GM18867 (cell line): ENCODE measurements at regions not wholly inside any gene's neighbourhood (a gene's known extent, or its start where the extent isn't known, plus 50 kb on each side); places are given as distances from the start of the nearest gene placed in this dataset.
"Not testable (repeated sequence)": the region's sequence is repeated elsewhere in the genome, so short reads cannot be mapped to it uniquely, and the experiment has no call there.

Experiments used
- ATAC-seq: cut with Tn5 transposase; IDR thresholded peaks from one replicate; pipeline ENCODE4 v1.9.1; 2021; ENCODE audit warnings: mild to moderate bottlenecking, moderate library complexity; ENCODE audit not compliant: unreplicated experiment

DNA sequence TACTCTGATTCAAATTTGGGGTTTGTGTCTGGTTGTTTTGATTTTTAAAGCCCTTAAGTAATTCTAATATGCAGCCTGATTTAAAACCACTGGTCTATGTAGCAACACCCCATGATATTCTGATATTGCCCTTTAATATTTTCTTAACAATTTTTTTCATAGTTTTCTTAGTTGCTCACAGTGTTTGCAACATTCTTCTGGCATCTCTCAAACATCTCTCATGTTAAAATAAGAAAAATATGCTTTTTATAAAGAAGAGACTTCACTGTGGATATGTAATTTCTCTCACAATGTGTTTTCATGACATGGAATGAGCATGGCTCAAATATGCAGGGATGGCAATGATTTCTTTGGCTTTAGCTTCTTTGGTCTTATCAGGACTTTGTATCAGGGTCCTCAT, 183.7 kb downstream of the TAF11L14 start:
- ATAC-seq: no peak

GRCh38 chr5:17819783-17820182, 185.5 kb downstream of the TAF11L14 start:
- no peak for ATAC-seq

DNA sequence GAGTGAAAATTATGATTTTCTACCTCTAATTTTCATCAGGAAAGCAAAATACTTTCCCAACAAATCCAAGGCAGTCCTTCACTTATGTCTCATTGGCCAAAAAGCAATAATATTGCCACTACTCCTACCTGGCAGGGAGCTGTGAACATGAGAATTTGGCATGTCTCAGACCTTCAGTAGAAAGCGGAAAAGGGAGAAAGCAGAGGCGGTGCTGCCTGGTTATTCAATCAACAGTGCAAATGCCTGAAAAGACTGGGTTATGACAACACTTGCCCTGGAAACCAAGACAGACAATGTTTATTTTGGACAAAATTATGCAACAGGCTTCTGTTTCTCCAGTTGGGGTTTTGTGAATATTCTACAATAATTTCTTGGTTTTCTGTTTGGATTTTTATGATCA, 194.4 kb downstream of the TAF11L14 start:
- ATAC-seq: no peak

- ATAC-seq: no peak
These were observed 195.2 kb downstream of the TAF11L14 start for GRCh38 chr5:17829456-17829855.

GRCh38 chr5:17831279-17831678, 197.0 kb downstream of the TAF11L14 start:
- no peak for ATAC-seq

GRCh38 chr5:17832949-17833745, 198.9 kb downstream of the TAF11L14 start:
- no peak for ATAC-seq

GRCh38 chr5:17837757-17838156, 203.5 kb downstream of the TAF11L14 start:
- no peak for ATAC-seq

- ATAC-seq: no peak
These were observed 204.2 kb downstream of the TAF11L14 start for GRCh38 chr5:17838469-17838868.

DNA sequence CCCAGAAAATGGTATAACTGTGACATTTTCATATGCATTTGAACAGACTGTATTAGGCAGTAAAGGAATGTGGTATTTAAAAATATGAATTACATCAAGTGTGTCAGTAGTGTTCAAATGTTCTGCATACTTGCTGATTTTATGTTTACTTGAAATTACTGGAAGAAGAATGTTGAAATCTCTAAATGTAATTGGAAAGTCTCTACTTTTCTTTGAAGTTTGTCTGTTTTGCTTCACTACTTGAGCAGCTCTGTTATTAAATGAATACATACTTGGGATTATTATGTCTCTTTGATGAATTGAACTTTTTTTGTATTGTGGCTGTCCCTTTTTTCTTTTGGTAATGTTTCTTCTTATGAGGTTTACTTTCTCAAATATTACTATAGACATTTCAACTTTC, 205.6 kb downstream of the TAF11L14 start:
- ATAC-seq: no peak

GRCh38 chr5:17846496-17846895, 212.2 kb downstream of the TAF11L14 start:
- ATAC-seq: no peak

DNA sequence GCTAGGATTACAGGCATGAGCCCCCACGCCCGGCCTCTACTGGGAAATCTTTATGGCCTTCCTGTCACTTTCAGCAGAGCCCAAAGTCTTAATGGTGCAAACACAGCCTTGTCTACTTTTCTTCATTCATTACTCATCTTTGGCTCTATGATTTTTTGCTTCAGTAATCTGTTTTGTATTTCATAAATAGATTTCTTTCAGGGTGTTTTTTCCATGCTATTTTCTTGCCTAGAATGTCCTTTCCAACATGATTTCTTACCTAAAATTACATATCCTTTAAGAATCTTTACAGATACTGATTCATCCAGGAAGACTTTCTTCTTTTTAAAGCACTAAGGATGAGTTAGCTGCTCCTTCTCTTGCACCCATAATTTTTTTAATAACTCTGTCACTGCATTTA, 213.0 kb downstream of the TAF11L14 start:
- no peak for ATAC-seq

DNA sequence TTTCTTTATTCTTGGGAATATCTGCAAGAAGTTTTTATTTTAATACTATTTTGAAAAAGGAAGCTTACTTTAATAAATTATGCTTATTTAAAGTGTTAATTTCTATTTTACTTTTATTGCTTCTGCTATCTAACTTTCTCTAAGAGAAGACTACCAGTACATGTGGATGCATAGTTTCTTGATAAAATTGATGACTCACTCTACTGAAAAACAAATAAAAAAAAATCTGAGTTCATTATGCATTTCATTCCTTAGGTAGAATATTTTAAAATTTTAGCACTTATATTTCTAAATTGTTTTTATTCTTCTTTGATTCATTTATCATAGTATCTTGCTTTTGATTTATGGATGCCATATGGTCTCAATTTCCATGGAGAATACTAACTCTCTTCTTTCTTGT, 217.9 kb downstream of the TAF11L14 start:
- ATAC-seq: no peak

- ATAC-seq: no peak
These were observed 218.5 kb downstream of the TAF11L14 start for GRCh38 chr5:17852740-17853139.

- ATAC-seq: no peak
These were observed 220.6 kb downstream of the TAF11L14 start for GRCh38 chr5:17854901-17855300.

DNA sequence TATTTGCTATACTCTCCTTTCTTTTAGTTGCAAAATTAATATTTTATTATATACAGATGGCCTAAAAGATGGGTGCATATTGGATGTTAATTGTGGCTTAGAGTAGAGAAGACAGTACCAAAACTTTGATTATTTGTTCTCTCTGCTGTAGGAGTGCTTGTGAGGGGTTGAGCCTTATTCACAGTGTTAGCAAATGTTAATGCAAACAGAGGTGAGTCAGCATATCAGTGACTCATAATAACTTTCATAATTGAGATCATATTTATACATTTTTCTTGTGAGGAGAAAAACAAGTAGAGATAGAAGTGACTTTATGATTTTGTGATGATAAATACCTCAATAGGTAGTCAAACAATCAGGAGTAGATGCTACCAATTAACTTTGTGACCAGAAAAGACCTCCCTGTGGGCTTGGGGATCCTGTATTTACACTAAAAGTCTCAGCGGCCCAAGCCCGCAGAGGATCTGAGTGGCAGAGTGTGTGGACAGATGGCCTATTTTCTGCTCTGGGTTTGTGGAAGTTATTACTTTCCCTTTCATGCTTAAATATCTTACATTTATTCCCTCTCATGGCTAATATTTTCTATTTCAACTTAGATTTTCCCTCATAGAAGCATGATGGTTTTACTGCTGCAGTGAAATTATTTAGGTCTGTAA, 226.5 kb downstream of the TAF11L14 start:
- no peak for ATAC-seq

GRCh38 chr5:17864903-17865302, 230.6 kb downstream of the TAF11L14 start:
- ATAC-seq: not testable (repeated sequence)

DNA sequence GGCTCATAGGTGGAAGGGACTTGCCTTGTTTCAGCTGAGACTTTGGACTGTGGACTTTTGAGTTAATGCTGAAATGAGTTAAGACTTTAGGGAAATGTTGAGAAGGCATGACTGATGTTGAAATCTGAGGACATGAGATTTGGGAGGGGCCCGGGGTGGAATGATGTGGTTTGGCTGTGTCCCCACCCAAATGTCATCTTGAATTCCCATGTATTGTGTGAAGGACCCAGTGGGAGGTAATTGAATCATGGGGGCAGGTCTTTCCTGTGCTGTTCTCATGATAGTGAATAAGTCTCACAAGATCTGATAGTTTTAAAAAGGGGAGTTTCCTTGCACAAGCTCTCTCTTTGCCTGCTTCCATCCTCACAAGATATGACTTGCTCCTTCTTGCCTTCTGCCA, 231.7 kb downstream of the TAF11L14 start:
- ATAC-seq: not testable (repeated sequence)

DNA sequence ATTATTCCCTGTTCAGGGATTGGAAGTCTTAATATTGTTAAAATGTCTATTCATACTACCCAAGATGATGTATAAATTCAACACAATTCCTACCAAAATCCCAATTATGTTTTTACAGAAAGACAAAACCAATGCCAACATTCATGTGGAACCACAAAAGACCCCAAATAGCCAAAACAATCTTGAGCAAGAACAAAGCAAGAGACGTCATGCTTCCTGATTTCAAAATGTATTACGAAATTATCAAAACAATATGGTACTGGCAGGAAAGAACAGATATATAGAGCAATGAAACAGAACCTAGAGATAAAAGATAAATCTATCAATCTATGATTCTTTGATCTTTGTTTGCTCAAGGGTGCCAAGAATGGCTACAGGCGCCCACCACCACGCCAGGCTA, 237.9 kb downstream of the TAF11L14 start:
- no peak for ATAC-seq

DNA sequence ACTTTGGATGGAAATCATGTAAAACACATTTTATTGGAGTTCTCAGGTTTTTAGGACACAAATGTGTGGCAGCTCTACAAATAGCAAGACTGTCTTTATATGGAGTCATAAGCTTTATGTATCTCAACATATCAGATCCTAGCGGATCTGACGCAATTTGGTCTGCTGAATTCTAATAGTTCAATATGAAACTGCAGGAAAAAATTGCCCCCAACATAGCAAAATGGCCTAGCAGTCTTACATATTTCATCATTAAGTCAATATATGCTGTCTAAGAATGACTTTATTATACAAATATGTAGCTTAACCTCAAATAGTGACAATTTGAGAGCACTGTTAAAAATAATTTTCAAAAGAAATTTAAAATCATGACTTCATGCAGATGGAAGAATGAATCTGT, 244.3 kb downstream of the TAF11L14 start:
- no peak for ATAC-seq

DNA sequence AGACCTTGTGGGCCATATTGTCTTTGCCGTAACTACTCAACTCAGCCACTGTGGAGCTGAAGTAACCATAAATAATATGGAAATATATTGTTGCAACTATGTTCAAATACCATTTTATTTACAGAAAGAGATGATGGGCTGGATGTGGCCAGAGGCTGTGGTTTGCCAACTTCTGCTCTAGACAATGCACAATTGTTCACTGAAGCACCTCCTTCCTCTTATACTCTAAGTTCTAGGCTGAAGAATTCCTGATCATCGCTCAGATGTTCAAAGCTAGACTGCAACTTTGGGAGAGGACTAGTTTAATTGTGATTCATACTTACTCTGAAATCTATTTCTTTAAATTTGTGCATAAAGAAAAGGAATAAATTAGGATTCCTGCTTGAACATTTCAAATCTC, 245.0 kb downstream of the TAF11L14 start:
- no peak for ATAC-seq

- ATAC-seq: no peak
These were observed 246.6 kb downstream of the TAF11L14 start for GRCh38 chr5:17880869-17881268.

DNA sequence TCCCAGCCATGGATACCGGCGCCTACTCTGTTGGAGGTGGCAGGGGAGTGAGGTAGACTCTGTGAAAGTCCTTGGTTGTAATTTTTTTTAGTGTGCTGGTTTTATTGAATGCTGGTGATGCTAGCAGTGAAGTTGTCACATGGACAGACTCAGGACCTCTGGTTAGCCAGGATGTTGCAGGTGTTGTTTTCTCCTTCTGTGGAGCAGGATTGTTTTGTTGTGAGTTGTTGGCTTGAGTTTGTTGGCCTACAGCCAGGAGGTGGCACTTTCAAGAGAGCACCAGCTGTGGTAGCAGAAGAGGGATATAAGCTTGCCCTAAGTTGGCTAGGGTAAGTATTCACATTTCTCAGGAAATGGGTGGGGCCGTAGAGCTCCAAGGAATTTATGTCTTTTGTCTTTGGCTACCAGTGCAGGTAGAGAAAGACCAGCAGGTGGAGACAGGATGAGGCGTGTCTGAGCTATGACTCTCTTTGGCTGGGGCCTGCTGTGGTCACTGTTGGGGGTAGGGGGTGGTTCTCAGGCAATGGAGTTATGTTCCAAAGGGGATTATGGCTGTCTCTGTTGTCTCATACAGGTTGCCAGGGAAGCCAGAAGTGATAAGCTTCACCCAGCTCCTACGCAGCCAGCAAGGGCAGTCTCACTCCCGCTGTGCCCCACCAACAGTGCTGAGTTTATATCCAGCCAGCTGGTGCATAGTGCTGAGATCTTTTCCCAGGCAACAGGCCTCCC, 248.7 kb downstream of the TAF11L14 start:
- ATAC-seq: no peak
